PC-9 (cell line): ENCODE measurements at regions not wholly inside any gene's neighbourhood (a gene's known extent, or its start where the extent isn't known, plus 50 kb on each side); places are given as distances from the start of the nearest gene placed in this dataset.

Experiments
- EZH2 ChIP-seq: fragments of 200-600 bp; sonication (generic); IDR thresholded peaks from 2 replicates; pipeline ENCODE4 v1.8.0; 2017; ENCODE audit warnings: antibody characterized with exemption, low read depth
- TF ChIP-seq, protein P1 (sequence below): fragments of 200-600 bp; sonication (generic); conservative IDR thresholded peaks from 2 replicates; pipeline ENCODE4 v1.6.1; 2017; ENCODE audit warnings: mixed run types, antibody characterized with exemption, mild to moderate bottlenecking, moderate library complexity

DNA sequence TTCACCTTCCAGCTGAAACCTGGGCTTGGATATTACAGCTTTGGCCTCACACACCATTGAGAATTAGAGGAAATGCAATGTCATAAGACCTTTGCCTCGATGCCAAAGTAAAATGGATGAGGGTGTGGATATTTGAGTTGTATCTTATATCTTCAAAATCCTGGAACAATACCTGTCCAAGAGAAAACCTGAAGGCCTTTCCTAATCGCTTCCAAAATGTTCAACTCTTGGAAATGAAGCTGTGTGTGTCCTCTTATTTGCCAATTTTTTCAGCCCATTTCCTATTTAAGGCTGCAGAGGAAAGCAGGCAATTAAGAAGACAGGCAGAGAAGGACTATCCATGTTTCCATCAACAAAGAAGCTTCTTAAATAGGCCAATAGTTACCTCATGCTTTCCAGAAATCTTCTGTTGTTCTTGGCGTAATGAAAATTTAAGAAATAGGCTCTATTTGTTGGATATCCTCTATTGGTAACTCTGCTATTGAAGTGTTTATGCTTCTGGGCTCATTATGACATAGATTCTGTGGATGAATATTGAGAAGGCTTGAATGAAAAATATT lies 99.5 kb upstream of the ZBTB20 start:
- TF ChIP-seq, protein P1, sequence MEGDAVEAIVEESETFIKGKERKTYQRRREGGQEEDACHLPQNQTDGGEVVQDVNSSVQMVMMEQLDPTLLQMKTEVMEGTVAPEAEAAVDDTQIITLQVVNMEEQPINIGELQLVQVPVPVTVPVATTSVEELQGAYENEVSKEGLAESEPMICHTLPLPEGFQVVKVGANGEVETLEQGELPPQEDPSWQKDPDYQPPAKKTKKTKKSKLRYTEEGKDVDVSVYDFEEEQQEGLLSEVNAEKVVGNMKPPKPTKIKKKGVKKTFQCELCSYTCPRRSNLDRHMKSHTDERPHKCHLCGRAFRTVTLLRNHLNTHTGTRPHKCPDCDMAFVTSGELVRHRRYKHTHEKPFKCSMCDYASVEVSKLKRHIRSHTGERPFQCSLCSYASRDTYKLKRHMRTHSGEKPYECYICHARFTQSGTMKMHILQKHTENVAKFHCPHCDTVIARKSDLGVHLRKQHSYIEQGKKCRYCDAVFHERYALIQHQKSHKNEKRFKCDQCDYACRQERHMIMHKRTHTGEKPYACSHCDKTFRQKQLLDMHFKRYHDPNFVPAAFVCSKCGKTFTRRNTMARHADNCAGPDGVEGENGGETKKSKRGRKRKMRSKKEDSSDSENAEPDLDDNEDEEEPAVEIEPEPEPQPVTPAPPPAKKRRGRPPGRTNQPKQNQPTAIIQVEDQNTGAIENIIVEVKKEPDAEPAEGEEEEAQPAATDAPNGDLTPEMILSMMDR: no peak
- no peak for TF ChIP-seq EZH2
